Large intestine (tissue), 3 donors: ENCODE measurements at regions not wholly inside any gene's neighbourhood (a gene's known extent, or its start where the extent isn't known, plus 50 kb on each side); places are given as distances from the start of the nearest gene placed in this dataset.

Experiments used
- DNase-seq, 2 donors: peaks; one replicate each; pipeline versions ENCODE4 v3.0.0 to v3.0.0-alpha.2; 2013
- H3K27ac ChIP-seq: one replicate; pipeline ENCODE4 v1.5.1; 2013; ENCODE audit warnings: low read length
- H3K27me3 ChIP-seq: 2 replicates; pipeline ENCODE4 v1.6.1; 2013; ENCODE audit warnings: low read length; ENCODE audit not compliant: control insufficient read depth, insufficient read depth
- H3K36me3 ChIP-seq: 2 replicates; pipeline ENCODE4 v1.6.1; 2013; ENCODE audit warnings: low read length; ENCODE audit not compliant: control insufficient read depth, insufficient read depth
- H3K4me1 ChIP-seq: one replicate; pipeline ENCODE4 v1.6.1; 2013; ENCODE audit warnings: low read length; ENCODE audit not compliant: control insufficient read depth, insufficient read depth
- H3K4me3 ChIP-seq: one replicate; pipeline ENCODE4 v1.5.1; 2013; ENCODE audit warnings: low read length
- H3K9me3 ChIP-seq: one replicate; pipeline ENCODE4 v1.6.1; 2013; ENCODE audit warnings: mild to moderate bottlenecking, low read depth, low read length, moderate library complexity; ENCODE audit not compliant: control insufficient read depth
- WGBS: methylation state at CpG from one replicate; pipeline ENCODE4 v1.1.5; 2013; ENCODE audit warnings: low lambda C conversion rate; ENCODE audit not compliant: insufficient coverage; 5-methylcytosine and 5-hydroxymethylcytosine counted together

DNA sequence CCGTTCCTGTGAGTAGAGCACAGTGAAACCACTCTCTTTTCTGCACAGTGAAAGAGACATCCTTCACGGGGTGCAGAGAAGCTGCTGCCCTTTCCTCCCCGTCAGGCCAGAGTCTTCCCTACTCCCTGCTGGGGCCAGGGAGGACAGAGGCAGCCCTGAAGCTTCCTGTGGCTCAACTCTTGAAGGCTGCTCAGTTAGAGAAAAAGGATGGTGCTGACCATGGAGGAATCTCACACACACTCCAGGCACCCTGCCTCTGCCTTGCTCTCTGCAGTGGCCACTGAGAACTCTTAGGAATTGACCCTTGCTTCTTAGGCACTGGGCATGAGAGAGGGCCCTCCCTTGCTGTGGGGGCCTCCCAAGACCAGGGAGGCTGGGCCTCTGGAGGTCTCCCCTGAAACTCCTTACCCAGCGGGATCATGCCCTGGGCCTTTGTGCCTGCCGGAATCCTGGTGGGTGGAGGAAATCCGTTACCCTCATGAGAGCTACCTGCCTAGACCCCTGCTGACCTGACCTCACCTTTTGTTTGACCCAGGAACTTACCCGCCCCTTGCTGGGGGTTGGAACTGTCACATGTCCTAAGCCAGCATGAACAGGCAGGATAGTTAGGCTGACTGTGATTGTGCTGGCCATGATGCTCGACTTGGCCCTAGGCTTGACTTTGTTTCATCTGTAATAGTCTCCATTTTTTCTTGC, 65.0 kb upstream of the CD93 start:
- H3K9me3 ChIP-seq: no peaks in the 10 kb centered on the region
- no CpG with 5 or more reads among the region's 8 CpGs for WGBS
- H3K36me3 ChIP-seq: no peaks in the 10 kb centered on the region
- DNase-seq: no peak
- no peaks in the 10 kb centered on the region for H3K27me3 ChIP-seq
- peaks cover 14% of the 10 kb centered on the region for H3K4me1 ChIP-seq
- no peak overlapping the region for H3K4me3 ChIP-seq
- H3K27ac ChIP-seq: no peak overlapping the region

- Histone ChIP-seq H3K4me3 (no peak overlapping the region), H3K4me1 (peaks cover 14% of the 10 kb centered on the region), H3K27ac (no peak overlapping the region), H3K9me3 (no peaks in the 10 kb centered on the region), H3K27me3 (no peaks in the 10 kb centered on the region), H3K36me3 (no peaks in the 10 kb centered on the region)
- no peak for DNase-seq
- WGBS: no CpG with 5 or more reads among the region's 8 CpGs
Observed at GRCh38 chr20:23150304-23151007, 64.3 kb upstream of the CD93 start.

DNA sequence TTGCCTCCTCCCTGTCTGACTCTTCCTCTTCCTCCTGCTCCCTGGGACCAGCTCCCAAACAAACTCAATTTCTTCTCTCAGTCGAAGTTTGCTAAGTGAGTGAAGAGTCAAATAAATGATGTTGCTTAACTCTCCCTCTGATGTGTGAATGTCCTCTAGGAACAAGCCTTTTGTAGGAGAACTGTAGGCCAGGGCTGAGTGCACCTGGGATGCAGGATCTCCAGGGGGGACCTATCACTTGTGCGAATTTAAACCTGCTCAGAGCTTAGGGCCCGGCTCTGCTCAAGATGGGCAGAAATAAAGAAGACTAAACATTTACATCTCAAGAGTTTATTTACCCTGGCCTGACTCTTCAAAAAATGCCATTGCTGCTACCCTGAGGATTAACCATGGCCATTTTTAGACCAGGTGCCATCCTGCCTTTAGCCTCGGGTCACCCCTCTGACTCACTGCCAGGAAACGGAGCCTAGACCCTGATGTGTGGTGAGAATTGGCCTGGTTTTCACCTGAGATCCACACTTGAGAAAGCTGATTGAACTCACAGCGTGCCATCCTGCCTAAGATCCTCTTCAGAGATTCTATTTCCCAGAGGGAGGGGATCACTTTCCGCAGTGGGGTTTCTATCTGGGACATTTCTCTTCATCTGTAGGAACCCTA, 63.6 kb upstream of the CD93 start:
- no CpG with 5 or more reads among the region's 7 CpGs for WGBS
- H3K9me3 ChIP-seq: no peaks in the 10 kb centered on the region
- DNase-seq: no peak
- no peak overlapping the region for H3K4me3 ChIP-seq
- H3K36me3 ChIP-seq: no peaks in the 10 kb centered on the region
- no peaks in the 10 kb centered on the region for H3K27me3 ChIP-seq
- H3K27ac ChIP-seq: no peak overlapping the region
- peaks cover 14% of the 10 kb centered on the region for H3K4me1 ChIP-seq

DNA sequence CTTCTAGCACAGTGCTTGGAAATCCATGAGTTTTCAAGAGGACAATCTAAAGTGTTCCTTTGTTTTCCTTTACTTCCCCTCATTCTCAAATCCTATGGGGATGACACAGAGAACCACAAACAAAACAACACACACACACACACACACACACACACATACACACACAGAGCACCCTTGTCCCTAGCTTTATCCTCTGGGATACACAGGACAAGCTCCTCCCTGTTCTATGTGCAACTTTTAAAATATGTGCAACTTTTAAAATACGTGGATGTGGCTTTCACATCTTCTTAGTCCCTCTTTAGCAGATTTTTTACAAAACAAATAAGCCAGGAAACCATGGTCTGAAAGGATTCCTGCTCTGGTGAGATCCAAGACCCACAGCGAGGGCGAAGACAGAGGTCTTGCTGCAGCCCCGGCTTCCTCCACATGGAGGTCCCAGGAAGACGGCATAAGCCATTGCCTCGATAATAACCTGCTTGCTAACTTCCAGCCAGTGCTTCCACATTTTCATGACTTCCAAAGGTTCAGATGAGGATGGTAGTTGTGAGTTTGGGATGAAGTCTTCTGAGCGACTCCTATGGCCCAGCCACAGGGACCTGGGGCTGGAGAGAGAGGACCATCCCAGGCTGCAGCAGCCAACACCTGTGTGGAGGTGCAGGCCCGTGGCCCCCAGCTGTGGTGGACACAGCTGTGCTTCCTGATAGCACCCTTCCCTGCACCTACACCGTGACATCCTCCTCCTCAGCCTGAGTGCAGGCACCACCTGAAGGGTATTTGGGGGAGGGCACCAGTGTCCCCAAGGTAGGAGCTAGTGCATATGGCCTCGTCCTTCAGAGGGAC, 62.8 kb upstream of the CD93 start:
- no peak for DNase-seq
- Histone ChIP-seq H3K4me1 (peaks cover 12% of the 10 kb centered on the region), H3K36me3 (no peaks in the 10 kb centered on the region), H3K4me3 (no peak overlapping the region), H3K9me3 (no peaks in the 10 kb centered on the region), H3K27me3 (no peaks in the 10 kb centered on the region), H3K27ac (peak overlapping the region; percentile 74)
- WGBS: 80% methylated on average over 1 of the region's 10 CpGs

DNA sequence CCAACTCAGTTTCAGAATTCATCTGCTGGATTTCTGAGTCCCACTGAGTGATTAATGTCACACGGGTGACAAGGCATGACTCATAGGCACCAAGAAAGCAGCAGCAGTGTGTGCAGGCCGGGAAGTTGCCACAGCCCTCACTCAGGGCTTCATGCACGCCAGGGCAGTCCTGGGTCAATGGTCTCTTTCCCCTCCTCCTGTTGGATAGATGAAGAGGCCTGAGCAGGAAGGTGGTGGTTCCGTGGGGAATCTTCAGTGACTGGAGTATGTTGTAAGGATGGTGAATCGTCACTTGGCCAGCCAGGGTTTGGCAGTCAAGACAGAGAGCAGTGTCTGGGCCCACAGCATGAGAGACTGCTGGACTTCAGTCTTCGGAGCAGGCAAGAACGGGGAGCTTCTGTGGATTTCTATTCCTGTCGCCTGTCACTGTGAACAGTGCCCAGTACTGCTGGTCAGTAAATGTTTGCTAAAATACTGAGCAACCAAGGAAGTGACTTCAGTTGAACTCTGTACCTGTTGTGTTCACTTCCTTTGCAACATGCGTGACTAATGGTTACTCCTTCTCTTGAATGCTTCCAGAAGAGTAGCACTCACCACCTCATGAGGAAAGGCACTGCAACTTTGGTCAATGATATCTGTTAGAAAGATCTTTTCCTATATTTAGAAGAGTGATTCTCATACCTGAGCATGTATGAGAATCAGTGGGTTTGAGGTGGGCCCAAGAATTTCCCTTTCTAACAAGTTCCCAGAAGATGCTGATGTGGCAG, 62.0 kb upstream of the CD93 start:
- Histone ChIP-seq H3K27ac (peak overlapping the region; percentile 74), H3K4me3 (no peak overlapping the region), H3K4me1 (peaks cover 12% of the 10 kb centered on the region), H3K36me3 (no peaks in the 10 kb centered on the region), H3K9me3 (no peaks in the 10 kb centered on the region), H3K27me3 (no peaks in the 10 kb centered on the region)
- no CpG with 5 or more reads among the region's 9 CpGs for WGBS
- peak in 1 of 2 donors; percentile 56 for DNase-seq

DNA sequence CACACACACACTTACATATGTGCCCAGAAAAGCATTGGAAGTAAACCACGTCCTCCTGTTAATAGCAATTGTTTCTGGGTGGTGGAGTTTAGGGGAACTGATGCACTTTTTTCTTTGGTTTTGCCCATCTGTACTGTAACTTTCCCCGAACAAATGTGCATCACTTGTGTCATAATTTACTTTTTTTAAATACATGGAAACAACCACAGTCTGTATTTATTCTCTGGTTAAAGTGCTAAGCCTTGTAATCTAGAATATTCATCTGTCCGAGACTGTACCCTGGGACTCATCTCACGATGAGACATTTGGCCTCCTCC, 61.5 kb upstream of the CD93 start:
- no peak for DNase-seq
- WGBS: 86% methylated on average over 2 of the region's 4 CpGs
- H3K4me1 ChIP-seq: peaks cover 11% of the 10 kb centered on the region

GRCh38 chr20:23146857-23147637, 60.9 kb upstream of the CD93 start:
- no peak for DNase-seq
- Histone ChIP-seq H3K4me1 (peaks cover 5% of the 10 kb centered on the region), H3K27me3 (no peaks in the 10 kb centered on the region), H3K27ac (no peak overlapping the region), H3K36me3 (no peaks in the 10 kb centered on the region), H3K9me3 (no peaks in the 10 kb centered on the region), H3K4me3 (no peak overlapping the region)
- WGBS: 100% methylated on average over 2 of the region's 7 CpGs

More for the DNA sequence above, 61.5 kb upstream of the CD93 start:
- no peaks in the 10 kb centered on the region for H3K9me3 ChIP-seq
- H3K36me3 ChIP-seq: no peaks in the 10 kb centered on the region
- peak overlapping the region; percentile 74 for H3K27ac ChIP-seq
- no peak overlapping the region for H3K4me3 ChIP-seq
- no peaks in the 10 kb centered on the region for H3K27me3 ChIP-seq

- no peaks in the 10 kb centered on the region for H3K9me3 ChIP-seq
- no peak overlapping the region for H3K27ac ChIP-seq
- H3K4me3 ChIP-seq: no peak overlapping the region
- no peak for DNase-seq
- WGBS: no CpG with 5 or more reads among the region's 9 CpGs
- H3K27me3 ChIP-seq: no peaks in the 10 kb centered on the region
- no peaks in the 10 kb centered on the region for H3K36me3 ChIP-seq
- H3K4me1 ChIP-seq: no peaks in the 10 kb centered on the region
Observed at GRCh38 chr20:23146181-23146580, 60.1 kb upstream of the CD93 start.

GRCh38 chr20:23145281-23145700, 59.2 kb upstream of the CD93 start:
- no peaks in the 10 kb centered on the region for H3K36me3 ChIP-seq
- H3K27me3 ChIP-seq: no peaks in the 10 kb centered on the region
- no peaks in the 10 kb centered on the region for H3K4me1 ChIP-seq
- no CpG with 5 or more reads among the region's 9 CpGs for WGBS
- no peak overlapping the region for H3K4me3 ChIP-seq
- no peak for DNase-seq
- H3K9me3 ChIP-seq: no peaks in the 10 kb centered on the region
- no peak overlapping the region for H3K27ac ChIP-seq
